SJCRH30 (cell line): ENCODE measurements at regions not wholly inside any gene's neighbourhood (a gene's known extent, or its start where the extent isn't known, plus 50 kb on each side); places are given as distances from the start of the nearest gene placed in this dataset.
"Not testable (repeated sequence)": the region's sequence is repeated elsewhere in the genome, so short reads cannot be mapped to it uniquely, and the experiment has no call there.

Experiments
- DNase-seq, 2 experiments: peaks; one replicate each; pipeline ENCODE4 v3.0.0-alpha.2; 2015 to 2020
- H3K27ac ChIP-seq: fragments of 250-450 bp; sonication (Bioruptor Pico); 2 replicates; pipeline ENCODE4 v1.5.1; 2020; ENCODE audit warnings: mild to moderate bottlenecking, moderate library complexity
- H3K27me3 ChIP-seq: fragments of 250-450 bp; sonication (Bioruptor Pico); 2 replicates; pipeline ENCODE4 v1.5.1; 2020; ENCODE audit warnings: mild to moderate bottlenecking, moderate library complexity
- H3K36me3 ChIP-seq: fragments of 250-450 bp; sonication (Bioruptor Pico); 2 replicates; pipeline ENCODE4 v1.5.1; 2020; ENCODE audit warnings: mild to moderate bottlenecking, moderate library complexity
- H3K4me1 ChIP-seq: fragments of 250-450 bp; sonication (Bioruptor Pico); 2 replicates; pipeline ENCODE4 v1.5.1; 2020; ENCODE audit warnings: mild to moderate bottlenecking, moderate library complexity
- H3K4me3 ChIP-seq: fragments of 250-450 bp; sonication (Bioruptor Pico); 2 replicates; pipeline ENCODE4 v1.5.1; 2020; ENCODE audit warnings: mild to moderate bottlenecking, moderate library complexity
- H3K9me3 ChIP-seq: fragments of 250-450 bp; sonication (Bioruptor Pico); replicated peaks from 2 replicates; pipeline ENCODE4 v1.5.1; 2020; ENCODE audit warnings: mild to moderate bottlenecking, moderate library complexity

- DNase-seq = no peak
- no peak overlapping the region for H3K4me3 ChIP-seq
- no peak overlapping the region for H3K27ac ChIP-seq
- H3K27me3 ChIP-seq = peaks cover 15% of the 10 kb centered on the region; the same call in 1 of the 2 replicates
- H3K36me3 ChIP-seq = no peaks in the 10 kb centered on the region
- no peaks in the 10 kb centered on the region for H3K9me3 ChIP-seq
- peaks cover 3% of the 10 kb centered on the region; the same call in 1 of the 2 replicates for H3K4me1 ChIP-seq
Measured at GRCh38 chr15:77866596-77867125, 210.8 kb downstream of the TBC1D2B start.

GRCh38 chr15:77866186-77866585 lies 211.3 kb downstream of the TBC1D2B start:
- Histone ChIP-seq H3K27ac (no peak overlapping the region), H3K36me3 (no peaks in the 10 kb centered on the region), H3K27me3 (peaks cover 15% of the 10 kb centered on the region; the same call in 1 of the 2 replicates), H3K9me3 (no peaks in the 10 kb centered on the region), H3K4me1 (peaks cover 3% of the 10 kb centered on the region; the same call in 1 of the 2 replicates), H3K4me3 (no peak overlapping the region)
- DNase-seq = no peak

GRCh38 chr15:77865701-77866100 lies 211.8 kb downstream of the TBC1D2B start:
- Histone ChIP-seq H3K36me3 (no peaks in the 10 kb centered on the region), H3K4me1 (peaks cover 3% of the 10 kb centered on the region; the same call in 1 of the 2 replicates), H3K9me3 (no peaks in the 10 kb centered on the region), H3K27me3 (peaks cover 15% of the 10 kb centered on the region; the same call in 1 of the 2 replicates), H3K27ac (no peak overlapping the region), H3K4me3 (no peak overlapping the region)
- DNase-seq = no peak

- Histone ChIP-seq H3K27ac (no peak overlapping the region), H3K9me3 (no peaks in the 10 kb centered on the region), H3K4me3 (no peak overlapping the region), H3K4me1 (peaks cover 3% of the 10 kb centered on the region; the same call in 1 of the 2 replicates), H3K27me3 (peaks cover 15% of the 10 kb centered on the region; the same call in 1 of the 2 replicates), H3K36me3 (no peaks in the 10 kb centered on the region)
- no peak for DNase-seq
Measured at GRCh38 chr15:77865106-77865610, 212.4 kb downstream of the TBC1D2B start.

GRCh38 chr15:77864211-77865105 lies 213.1 kb downstream of the TBC1D2B start:
- DNase-seq = no peak
- no peaks in the 10 kb centered on the region for H3K9me3 ChIP-seq
- no peaks in the 10 kb centered on the region for H3K36me3 ChIP-seq
- no peak overlapping the region for H3K4me3 ChIP-seq
- peaks cover 3% of the 10 kb centered on the region; the same call in 1 of the 2 replicates for H3K4me1 ChIP-seq
- H3K27ac ChIP-seq = no peak overlapping the region
- H3K27me3 ChIP-seq = peaks cover 15% of the 10 kb centered on the region; the same call in 1 of the 2 replicates

GRCh38 chr15:77863491-77864105 lies 213.9 kb downstream of the TBC1D2B start:
- Histone ChIP-seq H3K4me1 (no peaks in the 10 kb centered on the region), H3K27ac (no peak overlapping the region), H3K36me3 (no peaks in the 10 kb centered on the region), H3K9me3 (no peaks in the 10 kb centered on the region), H3K27me3 (peaks cover 15% of the 10 kb centered on the region; the same call in 1 of the 2 replicates), H3K4me3 (no peak overlapping the region)
- DNase-seq = no peak

- H3K27me3 ChIP-seq = peaks cover 15% of the 10 kb centered on the region; the same call in 1 of the 2 replicates
- no peak overlapping the region for H3K4me3 ChIP-seq
- no peaks in the 10 kb centered on the region for H3K4me1 ChIP-seq
- no peak for DNase-seq
- no peaks in the 10 kb centered on the region for H3K36me3 ChIP-seq
- H3K27ac ChIP-seq = no peak overlapping the region
- no peaks in the 10 kb centered on the region for H3K9me3 ChIP-seq
Measured at GRCh38 chr15:77862651-77863104, 214.8 kb downstream of the TBC1D2B start.

GRCh38 chr15:77861997-77862635 lies 215.4 kb downstream of the TBC1D2B start:
- H3K27me3 ChIP-seq = peaks cover 15% of the 10 kb centered on the region; the same call in 1 of the 2 replicates

GRCh38 chr15:77860071-77860691 lies 217.3 kb downstream of the TBC1D2B start:
- H3K4me3 ChIP-seq = no peak overlapping the region
- H3K36me3 ChIP-seq = no peaks in the 10 kb centered on the region
- H3K9me3 ChIP-seq = no peaks in the 10 kb centered on the region
- H3K4me1 ChIP-seq = no peaks in the 10 kb centered on the region
- no peak overlapping the region for H3K27ac ChIP-seq
- peaks cover 15% of the 10 kb centered on the region; the same call in 1 of the 2 replicates for H3K27me3 ChIP-seq
- no peak for DNase-seq

More at GRCh38 chr15:77861997-77862635, 215.4 kb downstream of the TBC1D2B start:
- not testable (repeated sequence) for H3K4me1 ChIP-seq, H3K27ac ChIP-seq, H3K36me3 ChIP-seq, DNase-seq, H3K9me3 ChIP-seq, H3K4me3 ChIP-seq

- peaks cover 15% of the 10 kb centered on the region; the same call in 1 of the 2 replicates for H3K27me3 ChIP-seq
Measured at GRCh38 chr15:77859491-77860060, 217.9 kb downstream of the TBC1D2B start.

GRCh38 chr15:77858792-77859490 lies 218.6 kb downstream of the TBC1D2B start:
- Histone ChIP-seq H3K9me3 (no peaks in the 10 kb centered on the region), H3K4me1 (no peaks in the 10 kb centered on the region), H3K27me3 (peaks cover 15% of the 10 kb centered on the region; the same call in 1 of the 2 replicates), H3K4me3 (no peak overlapping the region), H3K27ac (no peak overlapping the region), H3K36me3 (no peaks in the 10 kb centered on the region)
- DNase-seq = no peak

More at GRCh38 chr15:77859491-77860060, 217.9 kb downstream of the TBC1D2B start:
- no peaks in the 10 kb centered on the region for H3K36me3 ChIP-seq
- H3K4me3 ChIP-seq = no peak overlapping the region
- H3K9me3 ChIP-seq = no peaks in the 10 kb centered on the region
- H3K27ac ChIP-seq = no peak overlapping the region
- H3K4me1 ChIP-seq = no peaks in the 10 kb centered on the region
- DNase-seq = no peak

- H3K27me3 ChIP-seq = peaks cover 7% of the 10 kb centered on the region
- H3K27ac ChIP-seq = no peak overlapping the region
- H3K4me1 ChIP-seq = no peaks in the 10 kb centered on the region
- H3K4me3 ChIP-seq = no peak overlapping the region
- no peaks in the 10 kb centered on the region for H3K36me3 ChIP-seq
- no peak for DNase-seq
- no peaks in the 10 kb centered on the region for H3K9me3 ChIP-seq
Measured at GRCh38 chr15:77857419-77857818, 220.1 kb downstream of the TBC1D2B start.

GRCh38 chr15:77856705-77857346 lies 220.7 kb downstream of the TBC1D2B start:
- Histone ChIP-seq H3K9me3 (no peaks in the 10 kb centered on the region), H3K36me3 (no peaks in the 10 kb centered on the region), H3K4me1 (no peaks in the 10 kb centered on the region), H3K4me3 (no peak overlapping the region), H3K27ac (no peak overlapping the region), H3K27me3 (peaks cover 6% of the 10 kb centered on the region)
- DNase-seq = no peak
